OCI-LY1 (cell line): ENCODE measurements at regions not wholly inside any gene's neighbourhood (a gene's known extent, or its start where the extent isn't known, plus 50 kb on each side); places are given as distances from the start of the nearest gene placed in this dataset.

Experiments used
- EZH2 ChIP-seq: fragments of 200-600 bp; sonication (generic), shearing (Covaris generic); IDR thresholded peaks from 2 replicates; pipeline ENCODE4 v1.8.0; 2017; ENCODE audit warnings: borderline replicate concordance, mixed run types, mild to moderate bottlenecking, antibody characterized with exemption, low read length, moderate library complexity, mixed read lengths
- TF ChIP-seq, protein P1 (sequence below): fragments of 200-600 bp; sonication (generic), shearing (Covaris generic); IDR thresholded peaks from 2 replicates; pipeline ENCODE4 v1.5.1; 2017; ENCODE audit warnings: mild to moderate bottlenecking, antibody characterized with exemption, low read length, moderate library complexity, mixed read lengths

DNA sequence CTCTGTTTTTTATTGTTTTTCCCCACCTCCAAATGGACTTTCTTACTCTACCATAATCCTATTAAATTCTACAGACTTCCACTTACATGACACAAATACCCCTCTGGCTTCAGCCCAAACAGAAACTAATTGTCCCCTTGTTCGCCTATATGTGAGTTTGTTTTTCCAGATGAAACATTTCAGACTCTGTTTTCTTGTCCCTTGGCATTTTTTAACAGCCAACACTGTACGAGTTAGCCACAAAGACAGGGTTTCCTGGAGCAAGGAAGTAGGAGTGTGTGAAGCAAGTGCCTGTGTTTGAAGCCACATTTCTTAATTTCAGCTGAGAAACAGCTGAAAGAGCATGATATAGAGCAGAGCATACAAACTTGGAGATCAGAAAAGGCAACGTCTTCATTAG is 382.2 kb upstream of the CDH5 start:
- TF ChIP-seq, protein P1, sequence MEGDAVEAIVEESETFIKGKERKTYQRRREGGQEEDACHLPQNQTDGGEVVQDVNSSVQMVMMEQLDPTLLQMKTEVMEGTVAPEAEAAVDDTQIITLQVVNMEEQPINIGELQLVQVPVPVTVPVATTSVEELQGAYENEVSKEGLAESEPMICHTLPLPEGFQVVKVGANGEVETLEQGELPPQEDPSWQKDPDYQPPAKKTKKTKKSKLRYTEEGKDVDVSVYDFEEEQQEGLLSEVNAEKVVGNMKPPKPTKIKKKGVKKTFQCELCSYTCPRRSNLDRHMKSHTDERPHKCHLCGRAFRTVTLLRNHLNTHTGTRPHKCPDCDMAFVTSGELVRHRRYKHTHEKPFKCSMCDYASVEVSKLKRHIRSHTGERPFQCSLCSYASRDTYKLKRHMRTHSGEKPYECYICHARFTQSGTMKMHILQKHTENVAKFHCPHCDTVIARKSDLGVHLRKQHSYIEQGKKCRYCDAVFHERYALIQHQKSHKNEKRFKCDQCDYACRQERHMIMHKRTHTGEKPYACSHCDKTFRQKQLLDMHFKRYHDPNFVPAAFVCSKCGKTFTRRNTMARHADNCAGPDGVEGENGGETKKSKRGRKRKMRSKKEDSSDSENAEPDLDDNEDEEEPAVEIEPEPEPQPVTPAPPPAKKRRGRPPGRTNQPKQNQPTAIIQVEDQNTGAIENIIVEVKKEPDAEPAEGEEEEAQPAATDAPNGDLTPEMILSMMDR = no peak
- TF ChIP-seq EZH2 = no peak
